Lung (tissue), 11 donors: ENCODE measurements at regions not wholly inside any gene's neighbourhood (a gene's known extent, or its start where the extent isn't known, plus 50 kb on each side); places are given as distances from the start of the nearest gene placed in this dataset.

Source experiments
- ATAC-seq: fragments of 200-7000 bp; cut with Tn5 transposase; one replicate; pipeline ENCODE4 v1.9.1; 2020; ENCODE audit warnings: moderate number of reproducible peaks; ENCODE audit not compliant: insufficient read depth, low FRiP score
- DNase-seq, 3 donors: peaks; one replicate each; pipeline ENCODE4 v3.0.0-alpha.2; 2013 to 2017
- H3K27ac ChIP-seq, 2 donors: one replicate each; pipeline ENCODE4 v1.5.1; 2013; ENCODE audit warnings: mild to moderate bottlenecking in 2 of 2, moderate library complexity in 2 of 2, control low read depth in 1 of 2, inconsistent platforms in 1 of 2, low read depth in 1 of 2, low read length in 1 of 2
- H3K27me3 ChIP-seq, 3 donors: one replicate each; pipeline ENCODE4 v1.5.1; 2013; ENCODE audit warnings: low read length in 2 of 3; ENCODE audit not compliant: control insufficient read depth in 3 of 3, insufficient read depth in 3 of 3
- H3K36me3 ChIP-seq, 4 donors: one replicate each; pipeline ENCODE4 v1.5.1; 2013; ENCODE audit warnings: low read length in 4 of 4, mild to moderate bottlenecking in 1 of 4, moderate library complexity in 1 of 4; ENCODE audit not compliant: control insufficient read depth in 4 of 4, insufficient read depth in 4 of 4
- H3K4me1 ChIP-seq, 5 donors: one replicate each; pipeline ENCODE4 v1.5.1; 2013; ENCODE audit warnings: low read length in 5 of 5, mild to moderate bottlenecking in 2 of 5, moderate library complexity in 1 of 5; ENCODE audit not compliant: control insufficient read depth in 5 of 5, insufficient read depth in 5 of 5
- H3K4me3 ChIP-seq: one replicate; pipeline ENCODE4 v1.5.1; 2013; ENCODE audit warnings: mild to moderate bottlenecking, control low read depth, moderate library complexity
- H3K9ac ChIP-seq, 2 donors: one replicate each; pipeline ENCODE4 v1.5.1; 2013; ENCODE audit warnings: low read length in 2 of 2, control low read depth in 1 of 2; ENCODE audit not compliant: insufficient read depth in 1 of 2
- H3K9me3 ChIP-seq, 4 donors: one replicate each; pipeline ENCODE4 v1.5.1; 2013; ENCODE audit warnings: low read length in 3 of 4, mild to moderate bottlenecking in 1 of 4, moderate library complexity in 1 of 4; ENCODE audit not compliant: control insufficient read depth in 4 of 4, insufficient read depth in 3 of 4
- CTCF ChIP-seq: IDR thresholded peaks from 2 replicates; pipeline ENCODE4 v1.5.1; 2012; ENCODE audit warnings: mild to moderate bottlenecking; ENCODE audit errors: control extremely low read depth, extremely low read depth
- WGBS, 2 donors: extraction: QIAGEN DNeasy Blood & Tissue Kit; methylation state at CpG; one replicate each; pipeline ENCODE4 v1.1.7; 2013; 5-methylcytosine and 5-hydroxymethylcytosine counted together
- donor health status: control.
- donor health status: control.
- donor health status: Bipolar disorder and iron deficiency.
- donor health status: healthy.
- donor health status: DM: yes; HTN: yes; CAD: no.

GRCh38 chr5:52562473-52562872 is 225.2 kb upstream of the ITGA1 start:
- Histone ChIP-seq H3K27ac (no peak overlapping the region), H3K27me3 (no peaks in the 10 kb centered on the region), H3K36me3 (no peaks in the 10 kb centered on the region), H3K4me3 (no peak overlapping the region), H3K9me3 (no peaks in the 10 kb centered on the region), H3K9ac (no peak overlapping the region), H3K4me1 (no peaks in the 10 kb centered on the region)
- TF ChIP-seq CTCF: no peak
- ATAC-seq (no peak), DNase-seq (no peak)
- WGBS, 2 donors: 69 to 75% methylated on average over 1 of the region's 1 CpG

GRCh38 chr5:52564587-52564986 is 223.1 kb upstream of the ITGA1 start:
- Histone ChIP-seq H3K4me1 (no peaks in the 10 kb centered on the region), H3K36me3 (no peaks in the 10 kb centered on the region), H3K4me3 (no peak overlapping the region), H3K27me3 (no peaks in the 10 kb centered on the region), H3K9ac (no peak overlapping the region), H3K27ac (no peak overlapping the region), H3K9me3 (no peaks in the 10 kb centered on the region)
- no peak for TF ChIP-seq CTCF
- no peak for ATAC-seq
- no peak for DNase-seq

- Histone ChIP-seq H3K4me1 (peaks cover 0 to 4% (median 0%) of the 10 kb centered on the region in 5 donors), H3K9ac (no peak overlapping the region), H3K36me3 (no peaks in the 10 kb centered on the region), H3K27ac (no peak overlapping the region), H3K9me3 (no peaks in the 10 kb centered on the region), H3K4me3 (no peak overlapping the region), H3K27me3 (no peaks in the 10 kb centered on the region)
- no peak for TF ChIP-seq CTCF
- WGBS, 2 donors: 83 to 88% methylated on average over 2 of the region's 2 CpGs
- ATAC-seq (no peak), DNase-seq (no peak)
Measured at GRCh38 chr5:52577546-52577945, 210.2 kb upstream of the ITGA1 start.

- peak in 2 of 3 donors; percentile 8 to 44 for DNase-seq
Measured at GRCh38 chr5:52579391-52579790, 208.3 kb upstream of the ITGA1 start.

More at GRCh38 chr5:52579391-52579790, 208.3 kb upstream of the ITGA1 start:
- WGBS, 2 donors: 23 to 27% methylated on average over 3 of the region's 3 CpGs
- Histone ChIP-seq H3K4me3 (no peak overlapping the region), H3K9me3 (no peaks in the 10 kb centered on the region), H3K4me1 (peaks cover 0 to 5% (median 0%) of the 10 kb centered on the region in 5 donors), H3K36me3 (no peaks in the 10 kb centered on the region), H3K27me3 (no peaks in the 10 kb centered on the region), H3K9ac (no peak overlapping the region), H3K27ac (no peak overlapping the region)
- no peak for ATAC-seq
- no peak for TF ChIP-seq CTCF
